Body of pancreas (tissue), 4 donors: ENCODE measurements at regions not wholly inside any gene's neighbourhood (a gene's known extent, or its start where the extent isn't known, plus 50 kb on each side); places are given as distances from the start of the nearest gene placed in this dataset.

Source experiments
- POLR2A ChIP-seq, 3 donors: fragments of 450-650 bp; IDR thresholded peaks; one replicate each; pipeline ENCODE4 v1.6.1; 2016; ENCODE audit warnings: antibody characterized with exemption in 3 of 3, mild to moderate bottlenecking in 2 of 3
- TF ChIP-seq, protein P1 (sequence below), 7 experiments: fragments of 450-650 bp in 4 of 7; fragments of 200-600 bp in 3 of 7; sonication (generic) in 3 of 7; IDR thresholded peaks; one replicate each; pipeline ENCODE4 v1.5.1; 2016 to 2019; ENCODE audit warnings: antibody characterized with exemption in 7 of 7

DNA sequence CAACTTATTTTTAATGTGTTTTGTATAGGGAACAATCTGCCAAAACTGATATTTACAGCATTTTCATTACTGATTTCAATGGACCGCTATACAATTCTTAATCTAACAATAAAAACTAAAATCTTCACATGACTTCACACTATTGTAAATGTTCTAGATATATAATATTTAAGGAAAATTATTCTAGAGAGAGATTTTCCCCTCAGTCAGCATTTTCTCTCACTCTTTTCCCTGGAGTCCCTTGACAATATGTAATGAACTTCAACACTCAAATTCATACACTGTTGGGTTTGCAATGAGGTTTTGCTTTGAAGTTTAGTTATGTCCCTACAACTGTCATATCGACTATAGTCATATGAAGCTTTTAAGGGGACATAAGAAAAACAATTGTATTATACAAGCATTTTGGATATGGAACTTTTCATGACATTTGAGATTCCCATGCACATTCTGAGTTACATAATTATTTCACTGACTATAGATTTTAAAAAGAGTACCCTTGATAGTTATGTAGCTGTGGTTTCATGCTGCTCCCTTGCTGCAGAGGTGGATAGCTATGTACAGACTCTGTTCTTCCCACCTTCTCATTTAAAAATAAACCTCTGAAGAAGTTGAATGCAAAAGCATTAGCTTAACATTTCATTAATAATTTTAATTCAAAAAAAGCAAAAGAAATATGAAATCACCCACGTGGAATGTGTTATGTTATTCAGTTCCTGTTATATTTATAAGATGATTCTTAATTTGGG is 338.5 kb downstream of the AKAIN1 start:
- TF ChIP-seq, protein P1, sequence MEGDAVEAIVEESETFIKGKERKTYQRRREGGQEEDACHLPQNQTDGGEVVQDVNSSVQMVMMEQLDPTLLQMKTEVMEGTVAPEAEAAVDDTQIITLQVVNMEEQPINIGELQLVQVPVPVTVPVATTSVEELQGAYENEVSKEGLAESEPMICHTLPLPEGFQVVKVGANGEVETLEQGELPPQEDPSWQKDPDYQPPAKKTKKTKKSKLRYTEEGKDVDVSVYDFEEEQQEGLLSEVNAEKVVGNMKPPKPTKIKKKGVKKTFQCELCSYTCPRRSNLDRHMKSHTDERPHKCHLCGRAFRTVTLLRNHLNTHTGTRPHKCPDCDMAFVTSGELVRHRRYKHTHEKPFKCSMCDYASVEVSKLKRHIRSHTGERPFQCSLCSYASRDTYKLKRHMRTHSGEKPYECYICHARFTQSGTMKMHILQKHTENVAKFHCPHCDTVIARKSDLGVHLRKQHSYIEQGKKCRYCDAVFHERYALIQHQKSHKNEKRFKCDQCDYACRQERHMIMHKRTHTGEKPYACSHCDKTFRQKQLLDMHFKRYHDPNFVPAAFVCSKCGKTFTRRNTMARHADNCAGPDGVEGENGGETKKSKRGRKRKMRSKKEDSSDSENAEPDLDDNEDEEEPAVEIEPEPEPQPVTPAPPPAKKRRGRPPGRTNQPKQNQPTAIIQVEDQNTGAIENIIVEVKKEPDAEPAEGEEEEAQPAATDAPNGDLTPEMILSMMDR (IDR thresholded peaks at IDR 0.05): no peak
- TF ChIP-seq POLR2A (IDR thresholded peaks at IDR 0.05): no peak
